AG04449 (cell line): ENCODE measurements at regions not wholly inside any gene's neighbourhood (a gene's known extent, or its start where the extent isn't known, plus 50 kb on each side); places are given as distances from the start of the nearest gene placed in this dataset.
"Not testable (repeated sequence)": the region's sequence is repeated elsewhere in the genome, so short reads cannot be mapped to it uniquely, and the experiment has no call there.

Experiments
- CTCF ChIA-PET: fragments of 350-600 bp; formaldehyde crosslinking; extraction: SDS; loops from one replicate; lab custom pipeline; 2021; ENCODE audit warnings: antibody characterized with exemption; lab: Yijun Ruan, JAX
- POLR2A ChIA-PET: fragments of 400-600, 350-600 bp; formaldehyde crosslinking; extraction: SDS; loops from one replicate; lab custom pipeline; 2020; ENCODE audit warnings: antibody characterized with exemption, inconsistent platforms; lab: Yijun Ruan, JAX
- DNase-seq: peaks from one replicate; pipeline ENCODE4 v3.0.0-alpha.2; 2010; ENCODE audit warnings: low read depth, low spot score
- H3K4me3 ChIP-seq: 2 replicates; pipeline ENCODE4 v1.5.1; 2011; ENCODE audit warnings: low read depth, mild to moderate bottlenecking, control low read depth, low read length
- TF ChIP-seq, protein P1 (sequence below): IDR thresholded peaks from one replicate; pipeline ENCODE4 v1.5.1; 2011; ENCODE audit warnings: mild to moderate bottlenecking, moderate library complexity, low read length, control low read depth, inconsistent platforms; ENCODE audit not compliant: insufficient read depth; ENCODE audit errors: missing control alignments

- POLR2A ChIA-PET, result no interaction called here
- TF ChIP-seq, protein P1, sequence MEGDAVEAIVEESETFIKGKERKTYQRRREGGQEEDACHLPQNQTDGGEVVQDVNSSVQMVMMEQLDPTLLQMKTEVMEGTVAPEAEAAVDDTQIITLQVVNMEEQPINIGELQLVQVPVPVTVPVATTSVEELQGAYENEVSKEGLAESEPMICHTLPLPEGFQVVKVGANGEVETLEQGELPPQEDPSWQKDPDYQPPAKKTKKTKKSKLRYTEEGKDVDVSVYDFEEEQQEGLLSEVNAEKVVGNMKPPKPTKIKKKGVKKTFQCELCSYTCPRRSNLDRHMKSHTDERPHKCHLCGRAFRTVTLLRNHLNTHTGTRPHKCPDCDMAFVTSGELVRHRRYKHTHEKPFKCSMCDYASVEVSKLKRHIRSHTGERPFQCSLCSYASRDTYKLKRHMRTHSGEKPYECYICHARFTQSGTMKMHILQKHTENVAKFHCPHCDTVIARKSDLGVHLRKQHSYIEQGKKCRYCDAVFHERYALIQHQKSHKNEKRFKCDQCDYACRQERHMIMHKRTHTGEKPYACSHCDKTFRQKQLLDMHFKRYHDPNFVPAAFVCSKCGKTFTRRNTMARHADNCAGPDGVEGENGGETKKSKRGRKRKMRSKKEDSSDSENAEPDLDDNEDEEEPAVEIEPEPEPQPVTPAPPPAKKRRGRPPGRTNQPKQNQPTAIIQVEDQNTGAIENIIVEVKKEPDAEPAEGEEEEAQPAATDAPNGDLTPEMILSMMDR, result no peak
- no peak overlapping the region for H3K4me3 ChIP-seq
- CTCF ChIA-PET, result no interaction called here
- no peak for DNase-seq
Observed at GRCh38 chr22:48822278-48823233, 1005.1 kb downstream of the BRD1 start.

GRCh38 chr22:48821727-48822126 lies 1005.9 kb downstream of the BRD1 start:
- POLR2A ChIA-PET, result no interaction called here
- CTCF ChIA-PET, result no interaction called here
- H3K4me3 ChIP-seq, result no peak overlapping the region
- TF ChIP-seq, protein P1, result no peak
- DNase-seq, result no peak

DNA sequence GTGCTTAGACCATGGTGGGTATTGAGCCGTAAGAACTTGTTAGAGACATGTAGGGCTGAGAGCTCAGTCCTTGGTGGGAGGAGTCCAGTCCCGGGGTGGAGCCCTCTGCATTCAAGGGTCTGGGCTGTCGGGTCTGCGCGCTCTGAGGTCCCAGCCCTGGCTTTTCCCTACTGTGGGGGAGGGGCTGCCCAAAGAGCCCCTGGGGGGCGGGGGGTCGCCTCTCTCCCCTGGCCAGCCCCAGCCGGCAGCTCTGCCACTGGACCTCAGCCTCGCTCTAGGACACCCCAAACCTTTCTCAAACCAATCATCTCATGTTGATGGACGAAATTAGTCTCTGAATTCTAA lies 1006.4 kb downstream of the BRD1 start:
- H3K4me3 ChIP-seq, result no peak overlapping the region
- TF ChIP-seq, protein P1, result no peak
- POLR2A ChIA-PET, result no interaction called here
- DNase-seq, result no peak
- CTCF ChIA-PET, result no interaction called here

GRCh38 chr22:48820481-48821345 lies 1007.0 kb downstream of the BRD1 start:
- POLR2A ChIA-PET, result no interaction called here
- DNase-seq, result no peak
- no peak overlapping the region for H3K4me3 ChIP-seq
- CTCF ChIA-PET, result no interaction called here
- TF ChIP-seq, protein P1, result no peak

GRCh38 chr22:48819961-48820360 lies 1007.7 kb downstream of the BRD1 start:
- CTCF ChIA-PET, result no interaction called here
- TF ChIP-seq, protein P1, result no peak
- POLR2A ChIA-PET, result no interaction called here
- no peak for DNase-seq
- no peak overlapping the region for H3K4me3 ChIP-seq

GRCh38 chr22:48819232-48819631 lies 1008.4 kb downstream of the BRD1 start:
- H3K4me3 ChIP-seq, result no peak overlapping the region
- DNase-seq, result no peak
- ChIA-PET POLR2A (no interaction called here), CTCF (no interaction called here)
- TF ChIP-seq, protein P1, result no peak

- CTCF ChIA-PET, POLR2A ChIA-PET, H3K4me3 ChIP-seq, DNase-seq: not testable (repeated sequence)
Observed at GRCh38 chr22:48817491-48817890, 1010.2 kb downstream of the BRD1 start.
